GM19324 (cell line): ENCODE measurements at regions not wholly inside any gene's neighbourhood (a gene's known extent, or its start where the extent isn't known, plus 50 kb on each side); places are given as distances from the start of the nearest gene placed in this dataset.
"Not testable (repeated sequence)": the region's sequence is repeated elsewhere in the genome, so short reads cannot be mapped to it uniquely, and the experiment has no call there.

Experiments used
- ATAC-seq: cut with Tn5 transposase; IDR thresholded peaks from one replicate; pipeline ENCODE4 v1.9.1; 2021; ENCODE audit warnings: mild to moderate bottlenecking, moderate library complexity; ENCODE audit not compliant: unreplicated experiment, low FRiP score

DNA sequence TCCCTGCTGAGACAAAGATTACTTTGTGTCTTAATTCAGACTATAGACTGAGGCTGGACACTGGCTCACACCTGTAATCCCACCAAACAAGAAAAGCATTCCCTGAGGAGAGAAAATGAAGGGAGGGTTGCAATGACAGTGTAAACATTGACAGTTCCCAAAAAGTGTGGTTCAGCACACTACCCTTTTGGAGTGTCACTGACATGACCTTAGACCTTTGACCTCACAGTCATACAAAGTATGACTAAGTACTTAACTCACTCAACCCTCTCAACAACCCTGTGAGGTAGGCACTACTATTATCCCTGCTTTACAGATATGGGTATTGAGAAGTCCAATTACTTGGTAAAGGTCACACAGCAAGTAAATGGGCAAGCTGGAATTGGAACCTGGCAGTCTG lies 341.7 kb downstream of the LRRC3B start:
- ATAC-seq: no peak

DNA sequence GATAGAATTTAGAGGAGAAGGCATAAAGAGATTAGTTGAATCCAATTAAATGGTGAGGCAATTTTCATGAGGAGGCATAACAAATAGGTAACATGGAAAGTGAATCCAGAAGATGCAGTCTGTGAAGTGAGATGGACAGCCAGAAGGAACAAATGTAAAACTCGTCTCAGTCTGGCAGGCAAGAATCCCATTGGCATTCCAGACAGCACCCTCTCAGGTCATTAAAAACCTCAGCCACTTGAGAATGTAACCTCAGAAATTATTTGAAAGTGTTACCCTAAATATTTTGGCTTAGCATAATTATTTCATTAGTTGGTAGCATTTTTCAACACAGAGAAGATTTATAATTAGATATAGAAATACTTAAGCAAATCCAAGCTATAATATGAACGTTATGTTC lies 342.3 kb downstream of the LRRC3B start:
- no peak for ATAC-seq

DNA sequence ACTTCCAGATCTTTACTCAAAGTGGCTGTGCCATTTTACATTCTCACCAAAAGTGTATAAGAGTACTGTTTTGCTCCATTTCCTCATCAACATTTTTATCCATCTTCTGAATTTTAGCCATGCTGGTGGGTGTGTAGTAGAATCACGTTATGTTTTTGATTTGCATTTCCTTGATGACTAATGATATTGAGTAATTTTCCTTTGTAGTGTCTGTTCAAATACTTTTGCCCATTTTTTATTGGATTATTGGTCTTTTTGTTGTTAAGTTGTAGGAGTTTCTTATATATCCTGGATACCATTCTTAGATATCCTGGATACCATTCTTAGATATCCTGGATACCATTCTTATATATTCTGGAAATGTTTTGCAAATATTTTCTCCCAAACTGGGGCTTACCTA lies 344.9 kb downstream of the LRRC3B start:
- ATAC-seq: no peak

DNA sequence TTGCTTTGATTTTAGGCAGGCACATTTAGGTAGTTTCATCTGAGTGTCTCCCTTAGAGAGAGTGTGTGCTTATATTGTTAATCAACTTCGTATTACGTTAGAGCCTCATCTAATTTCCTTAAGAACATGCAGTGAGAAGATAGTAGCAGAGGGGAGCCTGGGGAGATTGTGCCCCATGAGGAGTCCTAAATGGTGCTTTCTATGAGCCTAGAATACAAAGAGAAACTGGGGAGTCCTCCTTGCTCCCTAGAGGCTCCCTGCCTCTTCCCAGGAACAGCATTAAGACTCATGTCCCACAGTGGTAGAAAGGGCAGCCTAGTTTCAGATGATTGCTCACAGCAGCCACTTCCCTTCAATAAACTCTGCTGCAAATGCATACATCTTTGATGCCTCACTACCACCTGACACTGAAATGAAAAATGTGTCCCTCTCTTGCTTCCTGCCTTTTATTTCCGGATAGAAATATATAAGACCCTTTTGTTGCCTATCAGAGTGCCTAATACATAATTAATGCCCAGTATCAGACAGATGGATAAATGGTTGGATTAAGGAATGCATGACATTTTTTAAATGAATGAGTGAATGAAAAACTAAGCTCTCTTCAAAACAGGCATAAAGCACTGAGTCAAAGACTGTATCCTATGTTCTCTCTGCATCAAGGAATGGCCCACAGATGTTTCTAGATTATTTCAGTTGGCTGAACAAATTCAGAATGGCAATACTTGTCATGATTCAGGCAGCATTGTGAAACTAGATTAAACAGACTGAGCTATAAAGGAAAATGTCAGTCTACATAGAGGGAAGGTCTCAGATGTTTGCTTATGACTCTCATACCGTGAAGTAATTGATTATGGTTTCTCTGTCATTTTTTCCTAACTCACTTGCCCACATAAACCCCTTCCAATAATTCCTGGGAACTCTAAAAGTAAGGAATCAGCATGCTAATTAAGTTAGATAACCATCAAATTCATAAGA lies 362.1 kb downstream of the LRRC3B start:
- ATAC-seq: no peak

GRCh38 chr3:26989037-26989436 lies 366.5 kb downstream of the LRRC3B start:
- ATAC-seq: no peak

DNA sequence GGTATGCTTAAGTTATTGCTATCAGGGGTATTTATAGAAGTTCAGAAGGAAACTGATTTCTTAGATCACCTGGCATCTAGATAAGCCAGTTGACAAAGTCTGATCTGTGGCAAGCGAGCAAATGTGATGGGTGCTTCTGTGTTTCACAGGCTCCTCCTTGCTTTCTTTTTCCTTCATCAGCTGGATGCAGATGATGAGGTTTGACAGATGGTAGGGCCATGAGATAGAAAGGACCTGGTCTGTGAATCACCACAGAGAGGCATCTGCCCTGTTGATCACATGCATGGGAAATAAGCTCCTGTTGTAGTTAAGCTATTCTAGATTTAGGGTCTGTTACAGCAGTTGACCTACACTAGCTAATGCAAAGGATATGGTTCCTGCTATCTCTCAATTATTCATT lies 372.0 kb downstream of the NEK10 start:
- ATAC-seq: no peak

DNA sequence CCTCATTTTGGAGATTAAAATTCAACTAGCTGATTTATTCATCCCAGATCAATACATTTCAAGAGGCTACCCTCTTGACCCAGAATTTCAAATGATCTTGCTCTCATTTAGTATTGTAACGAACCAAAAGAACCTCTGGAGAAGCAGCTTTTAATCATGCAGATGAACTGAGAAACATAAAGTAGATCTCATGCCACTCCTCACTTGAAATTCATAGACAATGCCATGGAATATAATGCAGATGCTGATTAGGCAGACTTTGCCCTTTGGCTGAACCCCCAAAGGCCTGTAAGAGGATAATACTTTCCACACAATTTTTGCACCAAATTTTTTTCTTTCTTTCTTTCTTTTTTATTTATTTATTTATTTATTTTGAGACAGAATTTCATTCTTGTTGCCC lies 358.3 kb downstream of the NEK10 start:
- no peak for ATAC-seq

DNA sequence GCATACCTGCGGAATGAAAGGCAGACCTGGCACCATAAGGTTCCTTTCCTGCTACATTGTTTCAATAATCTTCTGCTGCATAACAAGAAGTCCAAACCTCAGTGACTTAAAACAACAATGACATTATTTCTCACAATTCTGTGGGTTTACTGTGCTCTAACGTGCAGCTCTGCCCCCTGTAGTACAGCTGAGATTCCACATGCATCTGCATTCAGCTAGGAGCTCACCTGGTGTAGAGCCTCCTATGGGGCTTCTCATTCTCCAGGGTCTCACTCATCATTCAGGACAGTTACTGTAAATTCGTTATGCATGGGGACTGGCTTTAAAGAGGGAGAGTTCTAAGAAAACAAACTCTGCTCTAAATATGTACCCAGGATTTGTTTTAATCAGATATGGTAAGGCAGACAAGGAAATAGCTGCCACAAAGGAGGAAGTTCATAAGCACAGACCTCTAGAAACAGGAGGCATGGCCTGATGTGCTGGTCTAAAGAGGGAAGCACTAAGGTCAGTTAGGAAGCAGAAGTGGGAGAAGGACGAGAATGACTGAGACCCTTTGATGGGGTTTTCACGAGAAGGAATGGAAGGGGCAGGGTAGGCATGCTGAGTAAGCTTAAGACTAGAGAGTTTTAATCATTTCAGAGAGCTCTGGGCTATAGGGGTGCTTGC lies 347.0 kb downstream of the NEK10 start:
- ATAC-seq: no peak

DNA sequence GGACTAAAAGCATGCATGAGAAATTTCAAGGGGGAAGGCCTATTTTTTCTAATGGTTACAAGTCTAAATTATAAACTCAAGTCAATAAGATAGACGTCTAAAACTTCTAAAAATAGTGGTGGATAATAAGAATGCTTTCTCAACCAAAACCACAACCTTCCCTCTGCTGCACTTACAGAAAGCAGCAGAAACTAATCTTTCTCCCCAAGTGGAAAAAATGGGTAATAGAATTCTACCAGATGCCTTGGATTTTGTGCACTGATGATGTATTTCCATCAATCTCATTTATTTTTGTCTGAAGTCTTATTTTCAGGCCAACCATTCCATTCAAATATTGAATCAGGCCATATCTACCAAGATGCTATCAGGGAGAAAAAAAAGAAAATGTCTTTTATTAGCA lies 344.7 kb downstream of the NEK10 start:
- ATAC-seq: no peak

DNA sequence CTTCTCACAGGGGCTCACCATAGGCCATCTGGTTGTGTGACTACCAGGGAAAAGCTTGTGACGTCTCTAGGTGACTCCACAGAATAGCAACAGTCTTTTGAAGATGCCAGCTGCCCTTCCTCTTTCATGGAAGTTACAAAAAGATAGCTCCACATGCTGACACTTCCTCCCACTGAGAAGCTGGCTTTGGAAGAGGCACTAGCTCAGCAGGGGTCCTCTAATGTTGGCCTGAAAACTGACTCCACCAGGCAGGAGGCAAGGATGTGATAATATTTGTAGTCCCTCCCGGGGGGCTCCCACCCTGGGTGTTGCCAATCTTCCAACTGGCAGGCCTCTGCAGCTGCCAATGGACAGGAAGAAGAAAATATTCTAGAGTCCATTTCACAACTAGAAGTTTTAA lies 343.5 kb downstream of the NEK10 start:
- no peak for ATAC-seq

DNA sequence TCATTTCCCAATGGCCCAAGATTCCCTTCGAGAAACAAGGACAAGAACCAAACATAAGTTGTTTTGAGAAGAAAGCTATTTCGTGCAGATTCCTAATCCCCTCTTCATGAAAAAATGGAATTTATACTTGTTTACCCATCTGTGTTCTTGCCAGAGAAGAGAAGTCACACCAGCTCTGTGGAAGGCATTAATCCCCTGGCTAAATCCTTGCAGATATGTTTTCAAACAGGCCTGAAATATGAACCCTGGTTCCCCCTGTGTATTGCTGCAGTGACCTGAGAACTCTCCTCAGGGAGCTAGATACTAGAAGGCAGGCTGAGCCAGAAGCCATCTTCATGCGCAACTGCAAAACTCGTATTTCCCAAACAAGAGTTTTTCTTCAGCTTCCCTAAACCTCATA lies 337.7 kb downstream of the NEK10 start:
- ATAC-seq: no peak

DNA sequence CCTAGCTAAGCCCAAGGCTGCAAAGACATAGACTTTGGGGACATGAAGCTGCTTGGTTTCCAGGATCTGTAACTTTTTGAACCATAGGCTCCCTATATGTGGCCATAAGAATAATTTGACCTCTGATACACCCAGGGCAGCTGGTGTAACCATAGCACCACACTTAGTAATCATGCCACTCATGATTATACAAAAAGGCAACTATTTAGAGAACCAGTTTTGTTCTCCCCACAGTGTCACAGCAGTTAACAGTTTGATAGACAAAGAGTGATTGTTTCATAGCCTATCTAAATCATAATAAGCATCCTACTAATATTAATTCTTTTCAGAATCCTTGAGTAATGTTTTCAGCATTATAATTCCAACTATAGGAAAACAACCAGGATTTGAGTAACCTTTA lies 334.9 kb downstream of the NEK10 start:
- ATAC-seq: no peak

GRCh38 chr3:27040674-27041073 lies 328.5 kb downstream of the NEK10 start:
- ATAC-seq: no peak

DNA sequence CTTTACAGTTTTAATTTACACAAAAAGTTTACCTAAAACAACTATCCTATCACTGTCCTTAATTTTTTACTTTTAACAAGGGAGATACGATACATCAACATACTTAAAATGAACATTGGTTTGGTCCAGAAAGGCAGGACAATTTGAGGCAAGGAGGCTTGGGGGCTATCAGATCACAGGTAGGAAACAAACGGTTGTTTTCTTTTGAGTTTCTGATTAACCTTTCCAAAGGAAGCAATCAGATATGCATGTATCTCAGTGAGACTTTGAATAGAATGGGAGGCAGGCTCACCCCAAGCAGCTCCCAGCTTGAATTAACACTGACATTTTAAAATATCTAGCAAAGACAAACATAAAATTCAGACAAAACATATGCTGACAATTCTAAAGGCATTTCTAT lies 326.6 kb downstream of the NEK10 start:
- not testable (repeated sequence) for ATAC-seq

DNA sequence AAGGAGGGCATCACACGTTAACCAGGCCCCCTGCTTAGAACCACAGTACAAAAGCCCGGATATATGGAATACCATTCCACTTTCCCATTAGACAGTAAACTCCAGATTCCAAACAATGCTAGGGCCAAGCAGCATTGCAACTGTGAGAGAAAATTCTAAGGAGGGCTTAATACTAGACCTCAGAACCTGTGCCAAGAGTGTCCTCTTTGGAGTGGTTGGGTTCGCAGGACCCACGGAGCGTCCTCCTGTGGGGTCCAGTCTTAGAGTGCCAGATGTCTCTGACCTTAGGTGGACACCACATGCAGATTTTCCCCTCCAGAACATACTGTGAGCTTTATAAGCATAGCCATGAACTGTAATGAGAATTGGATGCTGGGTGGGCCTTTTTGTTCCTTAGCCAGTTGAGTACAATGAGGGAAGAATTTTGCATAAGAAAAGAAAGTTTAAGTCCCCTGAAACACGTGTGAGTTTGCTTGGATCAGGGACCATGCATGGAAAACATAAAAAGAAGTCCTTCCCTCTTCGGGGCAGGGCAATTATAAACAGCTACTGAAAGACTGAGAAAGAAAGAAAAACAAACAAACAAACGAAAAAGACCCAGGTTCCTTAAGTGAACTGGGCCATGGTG lies 325.7 kb downstream of the NEK10 start:
- no peak for ATAC-seq

GRCh38 chr3:27044931-27045481 lies 324.2 kb downstream of the NEK10 start:
- ATAC-seq: no peak

DNA sequence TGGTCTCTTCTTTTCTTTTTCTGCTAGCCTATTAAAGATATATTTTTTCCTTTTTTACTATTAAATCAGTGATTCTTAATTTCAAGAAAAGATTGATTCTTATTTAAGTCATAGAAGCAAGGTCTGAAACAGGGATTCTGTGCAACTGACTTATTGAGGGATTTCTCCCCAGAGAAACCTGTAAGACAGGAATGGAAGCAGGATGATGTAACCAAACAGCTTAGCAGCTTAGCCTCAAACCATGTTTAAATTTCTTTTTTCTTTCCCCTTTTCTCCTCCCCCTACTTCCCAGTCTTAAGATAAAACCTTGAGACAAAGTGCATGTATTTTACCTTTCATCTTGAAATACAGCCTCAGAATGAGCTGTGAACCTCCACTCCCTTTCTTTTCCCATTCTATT lies 322.8 kb downstream of the NEK10 start:
- ATAC-seq: no peak

GRCh38 chr3:27049792-27050191 lies 319.4 kb downstream of the NEK10 start:
- no peak for ATAC-seq

DNA sequence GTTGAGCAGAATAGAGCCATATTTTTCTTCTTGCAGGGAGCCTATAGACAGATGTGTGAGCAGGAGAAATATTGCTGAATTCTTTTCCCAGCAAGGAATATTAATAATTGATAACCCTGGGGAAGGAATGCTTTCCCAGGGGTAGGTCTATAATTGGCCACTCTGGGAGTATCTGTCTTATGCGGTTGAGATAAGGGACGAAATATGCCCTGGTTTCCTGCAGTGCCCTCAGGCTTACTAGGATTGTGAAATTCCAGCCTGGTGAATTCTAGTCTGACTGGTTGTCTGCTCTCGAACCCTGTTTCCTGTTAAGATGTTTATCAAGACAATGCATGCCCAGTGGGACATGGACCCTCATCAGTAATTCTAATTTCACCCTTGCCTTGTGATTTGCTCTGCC lies 317.7 kb downstream of the NEK10 start:
- not testable (repeated sequence) for ATAC-seq

- ATAC-seq: no peak
Measured at GRCh38 chr3:27056326-27056725, 312.9 kb downstream of the NEK10 start.

GRCh38 chr3:27059489-27059888 lies 309.7 kb downstream of the NEK10 start:
- no peak for ATAC-seq
